ENCODE measurements at regions not wholly inside any gene's neighbourhood (a gene's known extent, or its start where the extent isn't known, plus 50 kb on each side); places are given as distances from the start of the nearest gene placed in this dataset.

GRCh38 chr6:169042061-169042460 lies 211.6 kb downstream of the THBS2 start:
- H3K4me1 ChIP-seq, result peaks cover 0 to 21% (median 10%) of the 10 kb centered on the region in 10 experiments; a peak in 13 of 20 replicates
- H3K27me3 ChIP-seq, result no peaks in the 10 kb centered on the region
- TF ChIP-seq Cebpa-rat (IDR thresholded peaks at IDR 0.05), result no peak
- H3K9ac ChIP-seq, result no peak overlapping the region
- H3K4me2 ChIP-seq, result peak overlapping the region in 8 of 11 experiments; percentile 1 to 38 (median 10); a peak in 10 of 22 replicates
- H3K9me3 ChIP-seq (replicated peaks in 1 of 11), result peaks cover 10 to 23% (median 17%) of the 10 kb centered on the region in 11 experiments; a peak in 21 of 22 replicates
- H3K36me3 ChIP-seq, result no peaks in the 10 kb centered on the region
- H3K27ac ChIP-seq, result no peak overlapping the region
- no peak overlapping the region for H3K4me3 ChIP-seq
- H4K20me1 ChIP-seq, result no peaks in the 10 kb centered on the region

DNA sequence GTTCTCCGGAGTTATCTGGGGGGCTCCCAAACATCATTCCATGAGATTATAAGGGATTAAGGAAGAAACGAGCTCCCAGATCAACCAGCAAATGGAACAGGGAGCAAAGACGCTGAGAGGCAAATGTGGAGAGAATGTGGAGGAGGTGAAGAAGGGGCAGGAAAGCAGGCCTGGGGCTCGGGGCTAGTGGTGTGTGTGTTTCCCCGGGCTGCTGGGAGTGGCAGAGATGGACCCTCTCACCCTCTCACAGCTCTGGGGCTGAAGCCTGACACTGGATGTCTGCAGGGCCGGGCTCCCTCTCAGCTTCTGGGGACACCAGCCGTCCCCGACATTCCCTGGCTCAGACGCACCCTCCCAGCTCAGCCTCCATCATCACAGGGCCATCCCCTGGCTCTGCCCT lies 212.6 kb downstream of the THBS2 start:
- Histone ChIP-seq H3K4me3 (no peak overlapping the region), H3K4me2 (no peak overlapping the region), H4K20me1 (no peaks in the 10 kb centered on the region), H3K27me3 (no peaks in the 10 kb centered on the region), H3K4me1 (peaks cover 0 to 16% (median 10%) of the 10 kb centered on the region in 10 experiments; a peak in 12 of 20 replicates), H3K36me3 (no peaks in the 10 kb centered on the region), H3K9ac (no peak overlapping the region), H3K9me3 (replicated peaks in 1 of 11) (peaks cover 10 to 25% (median 19%) of the 10 kb centered on the region in 11 experiments; a peak in 21 of 22 replicates), H3K27ac (no peak overlapping the region)
- TF ChIP-seq Cebpa-rat (IDR thresholded peaks at IDR 0.05), result no peak

DNA sequence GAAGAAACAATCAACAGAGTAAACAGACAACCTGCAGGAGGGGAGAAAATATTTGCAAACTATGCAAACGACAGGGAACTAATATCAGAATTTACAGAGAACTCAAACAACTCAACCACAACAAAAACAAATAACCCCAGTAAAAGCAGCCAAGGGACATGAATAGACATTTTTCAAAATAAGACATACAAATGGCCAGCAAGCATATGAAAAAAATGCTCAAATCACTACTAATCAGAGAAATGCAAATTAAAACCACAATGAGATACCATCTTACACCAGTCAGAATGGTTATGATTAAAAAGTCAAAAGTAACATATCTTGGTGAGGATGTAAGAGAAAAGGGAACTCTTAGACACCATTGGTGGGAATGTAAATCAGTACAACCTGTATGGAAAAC lies 215.0 kb downstream of the THBS2 start:
- H3K9ac ChIP-seq, result no peak overlapping the region
- no peak overlapping the region for H3K27ac ChIP-seq
- no peak overlapping the region for H3K4me3 ChIP-seq
- no peak overlapping the region for H3K4me2 ChIP-seq
- H3K4me1 ChIP-seq, result peaks cover 0 to 16% (median 10%) of the 10 kb centered on the region in 10 experiments; a peak in 12 of 20 replicates
- no peaks in the 10 kb centered on the region for H3K36me3 ChIP-seq
- no peaks in the 10 kb centered on the region for H4K20me1 ChIP-seq
- no peaks in the 10 kb centered on the region for H3K27me3 ChIP-seq
- TF ChIP-seq Cebpa-rat (IDR thresholded peaks at IDR 0.05), result no peak
- H3K9me3 ChIP-seq (replicated peaks in 1 of 11), result peaks cover 10 to 25% (median 19%) of the 10 kb centered on the region in 11 experiments; a peak in 21 of 22 replicates

DNA sequence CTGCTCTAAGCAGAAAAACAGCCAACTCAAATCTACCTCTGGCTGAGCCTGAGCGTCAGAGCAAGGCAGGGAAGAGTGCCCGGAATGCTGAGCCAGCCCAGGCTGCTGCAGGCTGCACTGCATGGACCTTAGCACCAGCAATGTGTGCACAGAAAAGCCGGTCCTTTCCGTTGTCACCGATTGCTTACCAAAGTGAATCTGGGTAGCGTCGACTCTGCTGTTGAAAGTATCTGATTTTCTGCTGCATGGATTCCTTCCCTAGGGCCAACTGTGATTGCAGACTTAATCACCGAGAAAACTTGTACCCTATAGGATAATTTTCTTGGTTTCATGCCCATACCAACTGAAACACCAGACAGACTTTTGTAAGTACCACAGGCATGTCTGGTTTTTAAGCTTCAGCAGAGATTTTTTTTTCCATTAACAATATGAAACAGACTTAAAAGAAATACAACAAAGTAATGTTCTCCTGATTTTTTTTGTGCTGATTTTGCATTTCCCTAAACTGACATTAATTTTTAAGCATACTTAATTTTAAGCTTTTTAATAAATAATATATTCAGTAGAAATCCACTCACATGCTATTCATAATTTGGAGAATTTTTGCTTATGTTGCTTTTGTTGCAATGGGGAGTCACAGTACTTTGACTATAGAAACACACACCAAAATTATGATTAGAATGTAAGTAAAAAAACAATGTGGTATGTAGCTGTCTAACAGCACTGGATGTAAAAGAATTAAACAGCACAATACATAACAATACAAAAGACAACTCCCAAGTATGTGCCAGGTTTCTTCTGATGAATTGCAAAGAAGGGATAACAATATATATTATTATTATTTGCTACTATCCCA lies 218.0 kb downstream of the THBS2 start:
- Histone ChIP-seq H3K36me3 (no peaks in the 10 kb centered on the region), H3K9me3 (replicated peaks in 1 of 11) (peaks cover 10 to 29% (median 21%) of the 10 kb centered on the region in 11 experiments; a peak in 21 of 22 replicates), H3K9ac (no peak overlapping the region), H3K4me3 (no peak overlapping the region), H3K27me3 (no peaks in the 10 kb centered on the region), H4K20me1 (no peaks in the 10 kb centered on the region), H3K4me1 (peaks cover 0 to 7% (median 0%) of the 10 kb centered on the region in 10 experiments; a peak in 6 of 20 replicates), H3K4me2 (no peak overlapping the region), H3K27ac (no peak overlapping the region)
- no peak for TF ChIP-seq Cebpa-rat (IDR thresholded peaks at IDR 0.05)

DNA sequence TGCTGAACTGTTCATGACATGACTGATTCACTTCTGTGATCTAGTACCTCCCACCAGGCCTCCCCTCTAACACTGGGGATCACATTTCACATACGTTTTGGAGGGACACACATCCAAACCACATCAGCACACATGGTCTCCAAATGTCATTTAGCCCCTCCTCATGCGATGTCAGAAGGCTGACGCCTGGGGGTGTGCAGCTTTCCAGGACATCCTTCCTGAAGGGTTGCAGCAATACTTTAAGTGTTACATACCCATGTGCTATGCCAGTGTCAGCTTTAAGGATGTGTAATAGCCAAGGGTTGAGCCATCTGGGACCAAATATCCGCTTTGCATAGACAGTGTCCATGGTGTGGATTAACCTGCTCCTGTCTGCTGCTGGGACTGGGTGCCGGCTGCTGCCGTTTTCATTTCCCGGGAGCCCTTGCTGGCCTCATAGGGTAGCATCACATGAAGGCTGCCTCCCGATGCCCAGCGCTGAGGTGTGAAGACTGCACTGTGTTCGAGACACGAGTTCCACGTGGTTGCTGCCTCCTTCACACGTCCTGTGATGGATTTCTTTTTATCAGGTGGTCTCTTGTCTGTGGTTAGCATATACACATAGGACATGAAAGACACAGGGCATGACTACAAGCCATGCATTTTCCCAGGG lies 219.0 kb downstream of the THBS2 start:
- no peaks in the 10 kb centered on the region for H3K36me3 ChIP-seq
- H3K9me3 ChIP-seq (replicated peaks in 1 of 11), result peaks cover 10 to 29% (median 21%) of the 10 kb centered on the region in 11 experiments; a peak in 21 of 22 replicates
- no peak overlapping the region for H3K9ac ChIP-seq
- H3K4me3 ChIP-seq, result no peak overlapping the region
- no peak for TF ChIP-seq Cebpa-rat (IDR thresholded peaks at IDR 0.05)
- H3K4me1 ChIP-seq, result peaks cover 0 to 7% (median 0%) of the 10 kb centered on the region in 10 experiments; a peak in 6 of 20 replicates
- no peak overlapping the region for H3K4me2 ChIP-seq
- no peak overlapping the region for H3K27ac ChIP-seq
- H4K20me1 ChIP-seq, result no peaks in the 10 kb centered on the region
- H3K27me3 ChIP-seq, result no peaks in the 10 kb centered on the region

DNA sequence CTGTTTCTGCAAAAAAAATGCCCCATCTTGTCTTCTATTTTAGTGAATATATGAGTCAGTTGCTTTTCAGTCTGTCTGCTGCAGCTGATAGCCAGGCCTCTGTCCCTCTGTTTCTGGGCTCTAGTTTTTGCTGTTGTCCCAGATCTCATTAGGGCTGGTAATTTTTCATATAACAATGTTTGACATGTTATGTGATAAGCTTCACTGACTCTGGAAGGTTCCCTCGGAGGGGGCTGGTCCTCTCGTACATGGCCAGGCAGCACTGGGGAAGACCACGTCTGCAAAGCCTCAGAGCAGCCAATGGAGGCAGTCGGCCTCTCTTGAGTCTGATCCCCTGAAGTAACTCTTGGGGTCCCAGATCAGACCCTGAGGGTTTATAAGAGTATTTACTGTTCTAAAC lies 223.8 kb downstream of the THBS2 start:
- no peaks in the 10 kb centered on the region for H4K20me1 ChIP-seq
- no peaks in the 10 kb centered on the region for H3K36me3 ChIP-seq
- H3K27me3 ChIP-seq, result no peaks in the 10 kb centered on the region
- H3K27ac ChIP-seq, result no peak overlapping the region
- peaks cover 0 to 7% (median 0%) of the 10 kb centered on the region in 10 experiments; a peak in 6 of 20 replicates for H3K4me1 ChIP-seq
- H3K4me2 ChIP-seq, result no peak overlapping the region
- TF ChIP-seq Cebpa-rat (IDR thresholded peaks at IDR 0.05), result no peak
- peaks cover 0 to 12% (median 8%) of the 10 kb centered on the region in 11 experiments; a peak in 15 of 22 replicates for H3K9me3 ChIP-seq (replicated peaks in 1 of 11)
- no peak overlapping the region for H3K9ac ChIP-seq
- no peak overlapping the region for H3K4me3 ChIP-seq

- H3K27ac ChIP-seq, result no peak overlapping the region
- H3K4me2 ChIP-seq, result no peak overlapping the region
- H3K9me3 ChIP-seq (replicated peaks in 1 of 11), result peaks cover 9 to 23% (median 19%) of the 10 kb centered on the region in 11 experiments; a peak in 21 of 22 replicates
- H3K36me3 ChIP-seq, result no peaks in the 10 kb centered on the region
- H3K4me1 ChIP-seq, result peaks cover 0 to 7% (median 0%) of the 10 kb centered on the region in 10 experiments; a peak in 6 of 20 replicates
- H4K20me1 ChIP-seq, result no peaks in the 10 kb centered on the region
- H3K4me3 ChIP-seq, result no peak overlapping the region
- H3K9ac ChIP-seq, result no peak overlapping the region
- TF ChIP-seq Cebpa-rat (IDR thresholded peaks at IDR 0.05), result no peak
- no peaks in the 10 kb centered on the region for H3K27me3 ChIP-seq
These were observed 225.3 kb downstream of the THBS2 start for GRCh38 chr6:169028343-169028742.

DNA sequence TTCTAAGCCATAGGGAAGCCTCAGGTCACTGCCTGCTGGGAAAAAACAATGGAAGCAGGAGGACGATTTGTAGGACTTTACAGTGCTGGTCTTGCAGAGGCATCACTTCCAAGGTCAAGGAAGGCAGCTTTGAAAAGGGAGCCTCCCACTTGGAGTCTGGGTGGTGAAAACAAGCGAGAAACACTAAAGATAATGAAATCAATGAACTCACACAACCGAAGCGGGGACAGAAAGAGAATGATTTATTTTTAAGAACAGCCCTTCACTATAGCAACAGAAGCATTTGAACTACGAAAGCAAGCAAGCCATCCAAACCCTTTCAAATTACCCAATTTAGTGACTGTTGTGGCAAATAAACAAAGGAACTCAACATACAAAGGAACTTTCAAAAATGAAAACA lies 227.5 kb downstream of the THBS2 start:
- Histone ChIP-seq H4K20me1 (no peaks in the 10 kb centered on the region), H3K27ac (no peak overlapping the region), H3K9me3 (replicated peaks in 1 of 11) (peaks cover 9 to 27% (median 23%) of the 10 kb centered on the region in 11 experiments; a peak in 21 of 22 replicates), H3K27me3 (no peaks in the 10 kb centered on the region), H3K4me3 (no peak overlapping the region), H3K4me1 (peaks cover 0 to 4% (median 0%) of the 10 kb centered on the region in 10 experiments; a peak in 6 of 20 replicates), H3K36me3 (no peaks in the 10 kb centered on the region), H3K9ac (no peak overlapping the region), H3K4me2 (no peak overlapping the region)
- no peak for TF ChIP-seq Cebpa-rat (IDR thresholded peaks at IDR 0.05)

DNA sequence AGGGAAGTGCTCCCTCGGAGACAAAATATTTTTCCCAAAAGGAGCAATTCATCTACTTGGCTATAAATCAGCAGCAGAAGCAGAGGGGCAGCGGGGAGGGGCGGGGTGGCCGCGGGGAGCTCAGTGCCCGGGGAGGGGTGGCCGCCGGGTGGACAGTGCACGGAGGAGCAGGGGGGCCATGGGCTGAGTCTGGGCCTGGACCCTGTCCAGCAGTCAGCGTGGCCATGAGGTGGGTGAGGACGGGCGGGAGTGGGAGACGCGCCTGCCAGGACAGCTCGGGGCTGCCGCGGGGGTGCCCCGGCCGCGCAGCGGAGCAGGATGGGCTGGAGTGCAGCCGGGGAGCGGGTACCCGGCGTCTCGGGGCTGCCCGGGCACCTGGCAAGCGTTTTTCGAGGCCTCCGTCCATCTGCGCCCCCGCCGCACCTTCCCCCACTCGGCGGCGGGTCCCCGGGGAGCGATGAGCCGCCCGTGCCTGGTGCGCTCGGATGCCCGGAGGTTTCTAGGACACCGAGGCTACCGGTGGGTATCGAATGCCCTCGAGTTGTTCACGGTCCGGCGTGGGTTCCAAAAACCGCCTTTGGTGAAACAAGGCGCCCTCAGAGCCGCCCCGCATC lies 229.5 kb downstream of the THBS2 start:
- Histone ChIP-seq H4K20me1 (no peaks in the 10 kb centered on the region), H3K27ac (no peak overlapping the region), H3K9me3 (replicated peaks in 1 of 11) (peaks cover 9 to 27% (median 23%) of the 10 kb centered on the region in 11 experiments; a peak in 21 of 22 replicates), H3K9ac (no peak overlapping the region), H3K27me3 (no peaks in the 10 kb centered on the region), H3K36me3 (no peaks in the 10 kb centered on the region), H3K4me2 (no peak overlapping the region), H3K4me1 (peaks cover 0 to 10% (median 4%) of the 10 kb centered on the region in 10 experiments; a peak in 13 of 20 replicates), H3K4me3 (no peak overlapping the region)
- no peak for TF ChIP-seq Cebpa-rat (IDR thresholded peaks at IDR 0.05)

Data from BLaER1 treated with 17β-estradiol and CSF1 and Interleukin-3, amounts not matched to agents 10 nM and 100 nM (cell line).